ENCODE measurements at regions not wholly inside any gene's neighbourhood (a gene's known extent, or its start where the extent isn't known, plus 50 kb on each side); places are given as distances from the start of the nearest gene placed in this dataset.

- TF ChIP-seq CTCF (conservative IDR thresholded peaks at IDR 0.05; ENCODE audit: low read depth in 2 of 2): no peak
- no peak for TF ChIP-seq REST (IDR thresholded peaks at IDR 0.05; ENCODE audit: unreplicated experiment)
- no peak for TF ChIP-seq NANOG (IDR thresholded peaks at IDR 0.05; ENCODE audit: borderline replicate concordance)
- no peak for TF ChIP-seq EZH2 (IDR thresholded peaks at IDR 0.05; ENCODE audit: low read depth, unreplicated experiment)
- TF ChIP-seq POLR2AphosphoS5 (IDR thresholded peaks at IDR 0.05; ENCODE audit: low read depth): no peak
- TF ChIP-seq CREB1 (CRISPR knock-in tag; IDR thresholded peaks at IDR 0.05; ENCODE audit: low read depth): no peak
- no peak for TF ChIP-seq ZNF114 (CRISPR knock-in tag; IDR thresholded peaks at IDR 0.05)
- no peak for TF ChIP-seq ZNF331 (CRISPR knock-in tag; IDR thresholded peaks at IDR 0.05; ENCODE audit: low read depth)
- no peak for TF ChIP-seq ETS1 (IDR thresholded peaks at IDR 0.05)
- no peak for TF ChIP-seq ZNF462 (CRISPR knock-in tag; IDR thresholded peaks at IDR 0.05)
- no peak for TF ChIP-seq EZH2phosphoT487 (IDR thresholded peaks at IDR 0.05; ENCODE audit: unreplicated experiment)
- TF ChIP-seq STAT1 (IDR thresholded peaks at IDR 0.05; ENCODE audit: unreplicated experiment): no peak
Observed at GRCh38 chr1:100597061-100597741, 59.3 kb downstream of the GPR88 start.
